ENCODE measurements at regions not wholly inside any gene's neighbourhood (a gene's known extent, or its start where the extent isn't known, plus 50 kb on each side); places are given as distances from the start of the nearest gene placed in this dataset.

GRCh38 chr13:64529874-64530485 is 2700.2 kb downstream of the PCDH9 start:
- Histone ChIP-seq H3K9ac (ENCODE audit: low read length) (no peak overlapping the region), H4K20me1 (ENCODE audit: insufficient read depth, low read length) (no peaks in the 10 kb centered on the region), H3K9me3 (replicated peaks; ENCODE audit: insufficient read depth, low read length) (no peaks in the 10 kb centered on the region), H3K4me1 (ENCODE audit: low read length) (no peaks in the 10 kb centered on the region), H3K27ac (ENCODE audit: low read length) (no peak overlapping the region), H3K4me2 (ENCODE audit: low read depth, low read length) (no peak overlapping the region), H3K4me3 (ENCODE audit: low read length) (no peak overlapping the region), H3K36me3 (replicated peaks; ENCODE audit: insufficient read depth, low read length) (no peaks in the 10 kb centered on the region), H3F3A (ENCODE audit: insufficient read depth, low read length) (no peaks in the 10 kb centered on the region), H3K9me2 (replicated peaks; ENCODE audit: insufficient read depth, low read length) (no peaks in the 10 kb centered on the region), H3K79me2 (ENCODE audit: low read length) (no peaks in the 10 kb centered on the region), H3K27me3 (replicated peaks; ENCODE audit: insufficient read depth, low read length) (no peaks in the 10 kb centered on the region), H2AFZ (ENCODE audit: low read length) (no peak overlapping the region)
- no peak for TF ChIP-seq EZH2phosphoT487 (IDR thresholded peaks at IDR 0.05; ENCODE audit: low read length)
- no peak for TF ChIP-seq EZH2 (optimal IDR thresholded peaks at IDR 0.05; ENCODE audit: low read depth, low read length)
- TF ChIP-seq CTCF (IDR thresholded peaks at IDR 0.05; ENCODE audit: low read length) = peak; percentile 39
- DNase-seq = no peak

GRCh38 chr13:64528838-64529237 is 2701.3 kb downstream of the PCDH9 start:
- Histone ChIP-seq H3K4me3 (ENCODE audit: low read length) (no peak overlapping the region), H3K27ac (ENCODE audit: low read length) (no peak overlapping the region), H3K9me2 (replicated peaks; ENCODE audit: insufficient read depth, low read length) (no peaks in the 10 kb centered on the region), H3K79me2 (ENCODE audit: low read length) (no peaks in the 10 kb centered on the region), H3K27me3 (replicated peaks; ENCODE audit: insufficient read depth, low read length) (no peaks in the 10 kb centered on the region), H3K4me2 (ENCODE audit: low read depth, low read length) (no peak overlapping the region), H2AFZ (ENCODE audit: low read length) (no peak overlapping the region), H3K9ac (ENCODE audit: low read length) (no peak overlapping the region), H3K36me3 (replicated peaks; ENCODE audit: insufficient read depth, low read length) (no peaks in the 10 kb centered on the region), H3K9me3 (replicated peaks; ENCODE audit: insufficient read depth, low read length) (no peaks in the 10 kb centered on the region), H3K4me1 (ENCODE audit: low read length) (no peaks in the 10 kb centered on the region), H4K20me1 (ENCODE audit: insufficient read depth, low read length) (no peaks in the 10 kb centered on the region), H3F3A (ENCODE audit: insufficient read depth, low read length) (no peaks in the 10 kb centered on the region)
- TF ChIP-seq CTCF (IDR thresholded peaks at IDR 0.05; ENCODE audit: low read length) (no peak), EZH2phosphoT487 (IDR thresholded peaks at IDR 0.05; ENCODE audit: low read length) (no peak), EZH2 (optimal IDR thresholded peaks at IDR 0.05; ENCODE audit: low read depth, low read length) (no peak)
- DNase-seq = no peak

- Histone ChIP-seq H3K27ac (ENCODE audit: low read length) (no peak overlapping the region), H2AFZ (ENCODE audit: low read length) (no peak overlapping the region), H3K79me2 (ENCODE audit: low read length) (no peaks in the 10 kb centered on the region), H3K36me3 (replicated peaks; ENCODE audit: insufficient read depth, low read length) (no peaks in the 10 kb centered on the region), H3K9me2 (replicated peaks; ENCODE audit: insufficient read depth, low read length) (no peaks in the 10 kb centered on the region), H3F3A (ENCODE audit: insufficient read depth, low read length) (no peaks in the 10 kb centered on the region), H3K27me3 (replicated peaks; ENCODE audit: insufficient read depth, low read length) (no peaks in the 10 kb centered on the region), H3K4me2 (ENCODE audit: low read depth, low read length) (no peak overlapping the region), H4K20me1 (ENCODE audit: insufficient read depth, low read length) (no peaks in the 10 kb centered on the region), H3K9ac (ENCODE audit: low read length) (no peak overlapping the region), H3K9me3 (replicated peaks; ENCODE audit: insufficient read depth, low read length) (no peaks in the 10 kb centered on the region), H3K4me3 (ENCODE audit: low read length) (no peak overlapping the region), H3K4me1 (ENCODE audit: low read length) (no peaks in the 10 kb centered on the region)
- TF ChIP-seq EZH2 (optimal IDR thresholded peaks at IDR 0.05; ENCODE audit: low read depth, low read length) (no peak), CTCF (IDR thresholded peaks at IDR 0.05; ENCODE audit: low read length) (no peak), EZH2phosphoT487 (IDR thresholded peaks at IDR 0.05; ENCODE audit: low read length) (no peak)
- DNase-seq = no peak
Observed at GRCh38 chr13:64527561-64527960, 2702.6 kb downstream of the PCDH9 start.

Measured in MM.1S (cell line).